Transverse colon (tissue), 3 donors: ENCODE measurements at regions not wholly inside any gene's neighbourhood (a gene's known extent, or its start where the extent isn't known, plus 50 kb on each side); places are given as distances from the start of the nearest gene placed in this dataset.

ENCODE experiments used
- POLR2A ChIP-seq: fragments of 450-650 bp; IDR thresholded peaks from one replicate; pipeline ENCODE4 v1.6.1; 2016; ENCODE audit warnings: antibody characterized with exemption, mild to moderate bottlenecking, moderate library complexity
- TF ChIP-seq, protein P1 (sequence below), 5 experiments: fragments of 200-600 bp in 3 of 5; fragments of 450-650 bp in 2 of 5; sonication (generic) in 3 of 5; IDR thresholded peaks; 1 replicate in 2 of 5; 2 replicates in 3 of 5; pipeline ENCODE4 v1.5.1; 2016 to 2017; ENCODE audit warnings: antibody characterized with exemption in 5 of 5, inconsistent platforms in 3 of 5, mild to moderate bottlenecking in 2 of 5, moderate library complexity in 1 of 5

GRCh38 chr17:71422968-71423367 lies 697.9 kb upstream of the SOX9 start:
- TF ChIP-seq, protein P1, sequence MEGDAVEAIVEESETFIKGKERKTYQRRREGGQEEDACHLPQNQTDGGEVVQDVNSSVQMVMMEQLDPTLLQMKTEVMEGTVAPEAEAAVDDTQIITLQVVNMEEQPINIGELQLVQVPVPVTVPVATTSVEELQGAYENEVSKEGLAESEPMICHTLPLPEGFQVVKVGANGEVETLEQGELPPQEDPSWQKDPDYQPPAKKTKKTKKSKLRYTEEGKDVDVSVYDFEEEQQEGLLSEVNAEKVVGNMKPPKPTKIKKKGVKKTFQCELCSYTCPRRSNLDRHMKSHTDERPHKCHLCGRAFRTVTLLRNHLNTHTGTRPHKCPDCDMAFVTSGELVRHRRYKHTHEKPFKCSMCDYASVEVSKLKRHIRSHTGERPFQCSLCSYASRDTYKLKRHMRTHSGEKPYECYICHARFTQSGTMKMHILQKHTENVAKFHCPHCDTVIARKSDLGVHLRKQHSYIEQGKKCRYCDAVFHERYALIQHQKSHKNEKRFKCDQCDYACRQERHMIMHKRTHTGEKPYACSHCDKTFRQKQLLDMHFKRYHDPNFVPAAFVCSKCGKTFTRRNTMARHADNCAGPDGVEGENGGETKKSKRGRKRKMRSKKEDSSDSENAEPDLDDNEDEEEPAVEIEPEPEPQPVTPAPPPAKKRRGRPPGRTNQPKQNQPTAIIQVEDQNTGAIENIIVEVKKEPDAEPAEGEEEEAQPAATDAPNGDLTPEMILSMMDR (IDR thresholded peaks at IDR 0.05) = no peak
- TF ChIP-seq POLR2A = no peak
